Stimulated activated memory B cell treated with anti-CD40 and anti-IgM and Interleukin-4, amounts not matched to agents 10 μg/mL and 1 μg/mL and 100 μg/mL, for 72 hours (primary cell): ENCODE measurements at regions not wholly inside any gene's neighbourhood (a gene's known extent, or its start where the extent isn't known, plus 50 kb on each side); places are given as distances from the start of the nearest gene placed in this dataset.

Experiments used
- ATAC-seq: fragments of 150-1000 bp; cut with Tn5 transposase; 2 replicates; pipeline ENCODE4 v1.10.0; 2021
- H3K27ac Mint-ChIP-seq: one replicate; pipeline ENCODE4 v1.8.0; 2022; ENCODE audit warnings: mild to moderate bottlenecking, mixed read lengths
- H3K27me3 Mint-ChIP-seq: one replicate; pipeline ENCODE4 v1.8.0; 2022; ENCODE audit warnings: mixed read lengths
- H3K36me3 Mint-ChIP-seq: one replicate; pipeline ENCODE4 v1.8.0; 2022; ENCODE audit warnings: mixed read lengths
- H3K4me1 Mint-ChIP-seq: one replicate; pipeline ENCODE4 v1.8.0; 2022; ENCODE audit warnings: mixed read lengths
- H3K4me3 Mint-ChIP-seq: one replicate; pipeline ENCODE4 v1.8.0; 2022; ENCODE audit warnings: mild to moderate bottlenecking, moderate library complexity, mixed read lengths
- H3K9me3 Mint-ChIP-seq: one replicate; pipeline ENCODE4 v1.8.0; 2022; ENCODE audit warnings: mixed read lengths

DNA sequence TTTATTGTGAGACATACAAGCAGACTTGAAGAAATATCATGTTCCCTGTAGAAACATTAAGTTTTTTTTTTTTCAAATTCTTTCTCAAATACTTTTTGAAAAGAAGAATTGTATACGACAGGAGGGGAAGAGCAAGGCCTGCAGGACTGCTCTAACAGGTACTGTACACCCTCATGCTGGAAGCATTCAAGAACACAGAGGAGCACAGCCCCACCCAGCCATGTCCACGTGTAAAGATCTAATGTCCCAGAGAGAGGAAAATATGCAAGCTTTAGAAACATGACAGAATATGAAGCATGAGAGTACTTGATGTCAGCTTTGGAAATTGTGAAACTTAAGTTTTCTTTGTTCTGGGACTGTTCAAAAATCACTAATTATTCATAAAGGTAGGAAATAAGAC, 191.6 kb downstream of the TTC32 start:
- Mint-ChIP-seq H3K9me3 (peaks cover 7% of the 10 kb centered on the region), H3K4me3 (no peak overlapping the region), H3K27ac (no peak overlapping the region), H3K27me3 (no peaks in the 10 kb centered on the region), H3K36me3 (no peaks in the 10 kb centered on the region), H3K4me1 (no peaks in the 10 kb centered on the region)
- ATAC-seq = no peak

DNA sequence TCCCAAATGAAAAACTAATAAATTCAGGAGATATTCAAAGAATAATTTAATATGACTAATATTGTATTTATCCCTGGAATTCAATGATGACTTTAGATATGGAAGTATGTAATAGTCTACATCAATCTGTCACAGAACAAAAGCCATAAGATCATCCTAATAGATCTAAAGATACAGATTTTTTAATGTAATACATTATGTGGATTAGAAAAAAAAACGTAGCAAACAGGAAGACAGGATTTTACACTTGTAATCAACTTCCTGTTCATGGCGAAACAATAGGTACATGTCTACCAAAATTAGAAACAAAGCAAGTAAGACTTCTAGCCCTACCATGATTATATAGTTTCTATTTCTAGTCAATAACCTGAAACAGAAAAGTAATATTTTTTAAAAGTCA, 192.2 kb downstream of the TTC32 start:
- Mint-ChIP-seq H3K27me3 (no peaks in the 10 kb centered on the region), H3K9me3 (peaks cover 7% of the 10 kb centered on the region), H3K27ac (no peak overlapping the region), H3K36me3 (no peaks in the 10 kb centered on the region), H3K4me3 (no peak overlapping the region), H3K4me1 (no peaks in the 10 kb centered on the region)
- ATAC-seq = no peak

DNA sequence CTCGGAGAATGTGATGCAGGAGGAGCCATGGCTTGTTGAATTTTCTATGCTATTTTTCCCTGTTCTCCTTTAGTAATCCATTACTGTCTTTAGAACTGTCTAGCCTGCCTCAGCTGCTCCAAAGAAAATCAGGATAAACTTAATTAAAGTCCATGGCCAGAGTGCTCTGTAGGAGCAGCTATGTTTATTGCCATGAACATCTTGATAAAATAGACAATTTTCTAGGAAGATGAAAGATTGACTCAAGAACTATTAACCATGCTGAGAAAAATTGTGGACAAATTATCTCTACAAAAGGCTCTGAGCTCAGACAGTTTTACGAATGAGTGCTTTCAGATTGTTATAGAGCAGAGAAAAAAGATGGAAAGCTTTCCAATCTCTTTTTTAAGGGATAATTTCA, 193.0 kb downstream of the TTC32 start:
- ATAC-seq = no peak
- Mint-ChIP-seq H3K9me3 (peaks cover 7% of the 10 kb centered on the region), H3K27ac (no peak overlapping the region), H3K4me1 (no peaks in the 10 kb centered on the region), H3K4me3 (no peak overlapping the region), H3K36me3 (no peaks in the 10 kb centered on the region), H3K27me3 (no peaks in the 10 kb centered on the region)

DNA sequence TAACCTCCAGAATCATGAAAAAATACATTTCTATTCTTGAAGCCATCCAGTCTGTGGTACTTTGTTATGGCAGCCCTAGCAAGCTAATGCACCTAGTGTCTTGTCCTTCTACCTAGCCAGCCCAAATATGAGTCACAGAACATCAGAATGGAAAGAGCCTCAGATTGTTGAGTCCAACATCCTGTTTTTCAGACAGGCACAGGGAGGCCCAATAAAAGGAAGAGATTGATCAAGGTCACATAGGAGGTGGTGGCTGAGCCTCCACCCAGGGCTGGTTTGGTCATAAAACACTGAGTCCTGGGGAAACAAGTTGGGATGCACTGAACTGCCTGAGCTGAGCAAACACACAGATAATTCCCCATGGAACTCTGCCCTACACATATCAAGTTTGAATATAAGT, 195.5 kb downstream of the TTC32 start:
- no peaks in the 10 kb centered on the region for H3K9me3 Mint-ChIP-seq
- H3K4me1 Mint-ChIP-seq = no peaks in the 10 kb centered on the region
- no peaks in the 10 kb centered on the region for H3K36me3 Mint-ChIP-seq

DNA sequence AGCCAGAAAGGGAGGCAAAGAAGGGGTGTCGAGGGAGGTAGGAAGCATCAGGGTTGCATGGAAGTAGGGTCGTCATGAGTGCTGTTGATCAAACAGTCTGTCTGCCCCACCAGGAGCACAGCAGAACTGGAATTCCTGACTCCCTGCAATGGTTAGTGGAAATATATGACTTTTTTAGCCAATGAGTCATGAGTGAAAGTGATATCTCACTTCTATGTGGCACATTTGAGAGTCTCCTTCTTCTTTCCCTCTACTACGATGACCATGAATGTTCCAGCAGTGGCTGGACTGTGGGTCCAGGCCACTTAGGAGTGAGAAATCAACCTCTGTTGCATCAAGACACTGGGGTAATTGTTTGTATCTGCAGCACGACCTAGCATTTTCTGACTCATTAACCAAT, 199.5 kb downstream of the TTC32 start:
- Mint-ChIP-seq H3K4me1 (no peaks in the 10 kb centered on the region), H3K4me3 (no peak overlapping the region), H3K27ac (no peak overlapping the region)

More for the DNA sequence above, 195.5 kb downstream of the TTC32 start:
- H3K27ac Mint-ChIP-seq = no peak overlapping the region
- ATAC-seq = no peak
- H3K4me3 Mint-ChIP-seq = no peak overlapping the region
- H3K27me3 Mint-ChIP-seq = peaks cover 6% of the 10 kb centered on the region

DNA sequence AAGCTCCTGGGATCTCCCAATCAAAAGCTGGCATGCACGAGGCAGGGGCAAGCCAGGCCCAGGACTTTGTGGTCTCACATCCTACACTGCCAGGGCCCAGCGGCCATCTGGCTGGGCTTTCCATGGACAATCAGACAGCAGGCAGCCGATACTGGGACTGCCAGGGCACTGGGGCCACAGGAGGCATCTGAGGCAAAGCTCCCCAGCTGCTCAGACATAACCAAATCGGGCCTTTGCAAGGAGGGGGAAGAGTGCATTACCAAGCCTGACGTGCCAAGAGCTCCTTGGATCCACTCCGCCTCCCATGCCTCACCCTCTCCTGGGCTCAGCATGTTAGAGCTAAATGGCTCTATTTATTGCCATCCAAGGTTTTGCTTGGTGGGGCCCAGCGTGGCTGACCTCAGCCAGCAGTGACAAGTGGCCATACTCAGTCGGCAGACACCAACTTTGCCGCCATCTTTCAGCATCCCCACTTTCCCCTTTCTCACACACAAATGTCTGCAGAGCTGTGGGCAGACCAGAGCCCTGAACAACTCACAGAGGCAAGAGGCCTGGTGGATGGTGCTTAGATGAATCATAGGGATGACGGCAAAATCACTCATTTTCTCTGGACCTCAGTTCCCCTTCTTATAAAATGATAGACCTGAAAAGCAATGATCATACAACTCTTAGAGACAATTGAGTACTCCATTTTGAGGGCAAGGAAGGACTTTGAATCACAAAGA, 200.8 kb downstream of the TTC32 start:
- H3K36me3 Mint-ChIP-seq = no peaks in the 10 kb centered on the region
- H3K27ac Mint-ChIP-seq = no peak overlapping the region
- H3K4me3 Mint-ChIP-seq = no peak overlapping the region
- H3K4me1 Mint-ChIP-seq = no peaks in the 10 kb centered on the region
- peaks cover 5% of the 10 kb centered on the region for H3K9me3 Mint-ChIP-seq
- ATAC-seq = no peak
- peaks cover 6% of the 10 kb centered on the region for H3K27me3 Mint-ChIP-seq

More for the DNA sequence above, 199.5 kb downstream of the TTC32 start:
- peaks cover 6% of the 10 kb centered on the region for H3K27me3 Mint-ChIP-seq
- H3K9me3 Mint-ChIP-seq = peaks cover 5% of the 10 kb centered on the region
- H3K36me3 Mint-ChIP-seq = no peaks in the 10 kb centered on the region
- no peak for ATAC-seq

DNA sequence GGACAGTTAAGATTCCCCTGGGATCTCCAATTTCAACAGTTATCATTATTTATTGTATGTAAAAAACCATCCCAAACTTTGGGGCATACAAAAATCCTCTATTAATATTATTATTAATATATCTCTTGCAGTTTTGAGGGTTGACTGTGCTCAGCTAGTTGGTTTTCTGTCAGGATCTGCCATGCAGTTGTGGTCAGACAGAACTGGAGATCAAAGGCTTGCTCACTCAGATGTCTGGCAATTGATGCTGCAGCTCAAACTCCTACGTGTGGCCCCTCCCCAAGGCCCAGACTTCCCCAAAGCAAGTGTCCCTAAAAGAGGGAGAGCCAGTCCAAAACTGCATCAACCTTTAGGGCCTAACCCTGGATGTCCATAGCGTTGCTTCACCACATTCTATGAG, 204.7 kb downstream of the TTC32 start:
- Mint-ChIP-seq H3K27me3 (no peaks in the 10 kb centered on the region), H3K4me3 (no peak overlapping the region), H3K36me3 (no peaks in the 10 kb centered on the region), H3K27ac (no peak overlapping the region), H3K4me1 (no peaks in the 10 kb centered on the region), H3K9me3 (peaks cover 5% of the 10 kb centered on the region)
- ATAC-seq = no peak

DNA sequence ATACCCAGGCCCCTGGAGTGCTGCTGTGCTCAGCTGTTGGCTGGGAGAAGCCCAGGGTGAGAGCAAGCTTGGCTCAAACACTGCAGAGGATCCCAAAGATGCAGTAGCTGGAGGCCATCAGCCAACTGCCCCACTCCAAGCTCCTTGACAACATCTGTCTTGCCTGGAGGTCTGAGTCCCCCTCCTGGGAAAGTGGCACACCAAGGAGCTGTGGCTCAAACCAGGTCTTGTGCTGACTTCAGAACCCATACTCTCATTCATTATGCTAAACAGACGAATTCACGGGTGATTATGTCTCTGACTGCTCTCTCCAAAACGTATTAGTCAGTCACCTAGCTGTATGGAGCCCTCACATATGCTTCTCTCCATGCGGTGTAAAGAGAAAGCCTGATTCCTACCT, 206.1 kb downstream of the TTC32 start:
- no peak overlapping the region for H3K27ac Mint-ChIP-seq
- H3K27me3 Mint-ChIP-seq = no peaks in the 10 kb centered on the region
- no peak for ATAC-seq
- H3K9me3 Mint-ChIP-seq = peaks cover 5% of the 10 kb centered on the region
- H3K4me3 Mint-ChIP-seq = no peak overlapping the region
- no peaks in the 10 kb centered on the region for H3K4me1 Mint-ChIP-seq
- no peaks in the 10 kb centered on the region for H3K36me3 Mint-ChIP-seq

DNA sequence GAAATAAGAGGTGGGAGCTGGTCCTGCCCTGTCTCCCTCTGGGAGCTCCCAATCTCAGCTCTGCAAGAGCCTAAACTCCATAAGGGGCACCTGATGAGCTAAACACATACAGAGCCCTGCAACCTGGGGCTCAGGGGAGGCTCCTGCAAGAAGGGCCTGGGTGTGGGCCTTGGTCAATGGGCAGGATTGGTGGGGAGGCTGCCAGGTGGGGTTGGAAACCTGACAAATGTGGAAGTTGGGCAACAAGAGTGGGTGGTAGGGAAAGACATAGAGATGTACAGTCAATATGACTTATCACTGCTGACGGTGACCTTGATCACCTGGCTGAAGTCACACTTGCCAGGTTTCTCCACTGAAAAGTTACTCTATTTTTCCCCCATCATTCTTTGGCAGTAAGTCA, 209.9 kb downstream of the TTC32 start:
- H3K4me1 Mint-ChIP-seq = no peaks in the 10 kb centered on the region
- H3K9me3 Mint-ChIP-seq = no peaks in the 10 kb centered on the region
- H3K27ac Mint-ChIP-seq = no peak overlapping the region
- H3K4me3 Mint-ChIP-seq = no peak overlapping the region
- H3K27me3 Mint-ChIP-seq = no peaks in the 10 kb centered on the region
- H3K36me3 Mint-ChIP-seq = no peaks in the 10 kb centered on the region
- no peak for ATAC-seq

DNA sequence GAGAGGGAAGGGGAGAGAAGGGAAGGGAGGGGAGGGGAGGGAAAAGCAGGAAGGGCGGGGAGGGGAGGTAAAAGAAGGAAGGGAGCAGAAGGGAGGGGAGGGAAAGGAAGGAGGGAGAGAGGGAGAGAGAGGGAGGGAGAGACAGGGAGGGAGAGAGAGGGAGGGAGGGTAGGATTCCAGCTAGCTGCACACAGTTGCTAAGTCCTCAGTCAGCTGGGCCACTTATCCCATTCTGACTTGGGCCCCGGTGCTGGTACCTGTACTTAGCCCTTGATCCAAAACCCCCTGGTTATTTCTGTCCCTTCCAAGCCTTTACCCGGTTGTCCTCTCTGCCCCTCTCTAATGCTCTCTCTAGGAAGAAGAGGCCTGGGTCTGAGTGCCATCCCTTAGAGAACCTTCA, 211.4 kb downstream of the TTC32 start:
- Mint-ChIP-seq H3K4me1 (no peaks in the 10 kb centered on the region), H3K36me3 (no peaks in the 10 kb centered on the region), H3K4me3 (no peak overlapping the region), H3K27ac (no peak overlapping the region), H3K27me3 (no peaks in the 10 kb centered on the region), H3K9me3 (no peaks in the 10 kb centered on the region)
- ATAC-seq = no peak

DNA sequence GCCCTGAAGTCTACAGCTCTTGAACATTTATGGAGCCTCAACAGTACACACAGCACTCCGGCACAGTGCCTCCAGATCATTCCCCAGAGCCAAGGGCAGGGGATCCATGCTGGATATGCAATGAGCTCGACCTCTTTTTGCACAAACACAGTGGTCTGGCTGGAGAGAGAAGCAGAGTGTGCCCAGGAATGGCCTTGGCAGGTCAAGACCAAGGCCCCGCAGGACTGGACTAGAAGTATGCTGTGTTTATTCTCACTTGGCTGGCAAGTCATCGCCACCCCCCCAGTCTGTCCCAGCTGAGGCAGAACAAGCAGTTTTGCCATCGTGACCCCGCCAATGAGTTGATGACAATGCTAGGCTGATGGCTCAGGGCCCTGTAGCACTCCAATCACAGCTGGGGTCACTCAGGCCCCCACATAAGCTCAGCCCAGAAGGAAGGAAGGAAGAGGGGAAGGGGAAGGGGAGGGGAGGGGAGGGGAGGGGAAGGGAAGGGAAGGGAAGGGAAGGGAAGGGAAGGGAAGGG, 212.1 kb downstream of the TTC32 start:
- no peaks in the 10 kb centered on the region for H3K36me3 Mint-ChIP-seq
- H3K9me3 Mint-ChIP-seq = no peaks in the 10 kb centered on the region
- H3K27ac Mint-ChIP-seq = no peak overlapping the region
- no peak overlapping the region for H3K4me3 Mint-ChIP-seq
- ATAC-seq = no peak
- H3K4me1 Mint-ChIP-seq = no peaks in the 10 kb centered on the region
- no peaks in the 10 kb centered on the region for H3K27me3 Mint-ChIP-seq

DNA sequence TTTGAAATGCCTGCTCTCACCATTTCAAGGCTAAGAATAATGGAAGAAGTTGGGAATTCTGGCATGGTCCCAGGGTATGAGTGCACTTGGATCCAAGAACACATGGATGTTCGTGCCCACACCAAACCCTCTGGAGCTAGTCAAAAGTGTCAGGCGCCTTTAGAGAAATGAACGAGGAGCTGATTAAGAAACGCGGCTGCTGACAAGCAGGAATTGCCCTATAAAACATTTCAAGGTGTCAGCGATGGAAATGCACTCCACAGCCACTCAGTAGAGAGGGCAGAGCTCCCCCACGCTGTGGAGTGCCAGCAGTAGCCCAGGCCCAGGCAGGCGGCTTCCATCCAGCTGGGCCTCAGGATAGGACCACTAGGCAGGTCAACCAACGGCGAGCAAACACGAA, 213.7 kb downstream of the TTC32 start:
- Mint-ChIP-seq H3K4me3 (no peak overlapping the region), H3K27ac (no peak overlapping the region), H3K9me3 (no peaks in the 10 kb centered on the region), H3K4me1 (no peaks in the 10 kb centered on the region), H3K27me3 (no peaks in the 10 kb centered on the region), H3K36me3 (no peaks in the 10 kb centered on the region)
- ATAC-seq = no peak

DNA sequence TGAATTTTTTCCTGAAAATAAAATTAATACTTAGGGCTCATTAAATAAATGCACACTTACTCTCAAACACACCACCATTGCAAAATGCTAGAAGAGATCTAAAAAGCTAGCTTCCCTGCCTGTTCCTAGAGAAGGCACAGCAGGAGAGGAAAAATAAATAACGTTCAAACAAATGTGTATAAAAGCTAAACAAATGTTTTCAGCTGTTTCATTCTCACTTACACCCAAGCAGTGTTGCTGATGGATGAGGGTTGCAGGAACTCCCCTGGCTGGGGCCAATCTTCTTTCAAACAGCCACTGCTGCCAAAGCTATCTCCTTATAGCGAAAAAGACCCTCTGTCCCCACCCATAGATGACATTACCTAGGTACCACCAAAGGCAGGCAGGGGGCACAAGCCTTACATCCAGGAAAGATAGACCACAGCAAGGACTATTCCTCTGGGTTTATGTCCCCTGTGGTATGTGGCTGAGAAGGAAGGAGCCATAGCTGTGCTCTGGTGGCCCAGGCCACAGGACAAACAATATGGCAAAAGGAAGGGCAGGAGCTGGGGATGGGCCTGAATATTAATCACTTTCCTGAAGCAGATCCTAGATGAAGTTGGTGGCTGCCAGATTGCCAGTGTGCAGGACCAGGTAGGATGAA, 214.6 kb downstream of the TTC32 start:
- no peak overlapping the region for H3K27ac Mint-ChIP-seq
- ATAC-seq = no peak
- no peaks in the 10 kb centered on the region for H3K27me3 Mint-ChIP-seq
- H3K9me3 Mint-ChIP-seq = no peaks in the 10 kb centered on the region
- no peak overlapping the region for H3K4me3 Mint-ChIP-seq
- no peaks in the 10 kb centered on the region for H3K4me1 Mint-ChIP-seq
- H3K36me3 Mint-ChIP-seq = no peaks in the 10 kb centered on the region

DNA sequence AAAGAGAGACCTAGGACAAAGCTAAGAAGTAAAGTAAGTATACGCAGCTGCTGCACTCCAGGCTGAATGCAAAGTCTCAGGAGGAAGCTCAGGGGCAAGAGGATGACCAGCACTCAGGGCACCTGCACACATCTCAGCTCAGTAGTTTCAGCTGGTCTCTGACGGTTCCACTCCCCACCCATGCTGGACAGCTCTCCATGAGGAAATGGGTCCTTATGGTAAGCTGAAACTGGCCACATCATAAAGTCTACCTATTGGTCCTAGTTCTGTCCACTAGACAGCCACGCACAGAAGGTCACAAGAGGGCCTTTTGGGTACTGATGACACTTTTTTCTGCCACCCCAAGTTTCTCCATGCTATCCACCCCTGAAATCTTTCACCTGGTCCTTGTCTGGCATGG, 215.3 kb downstream of the TTC32 start:
- ATAC-seq = no peak
- H3K27me3 Mint-ChIP-seq = no peaks in the 10 kb centered on the region

DNA sequence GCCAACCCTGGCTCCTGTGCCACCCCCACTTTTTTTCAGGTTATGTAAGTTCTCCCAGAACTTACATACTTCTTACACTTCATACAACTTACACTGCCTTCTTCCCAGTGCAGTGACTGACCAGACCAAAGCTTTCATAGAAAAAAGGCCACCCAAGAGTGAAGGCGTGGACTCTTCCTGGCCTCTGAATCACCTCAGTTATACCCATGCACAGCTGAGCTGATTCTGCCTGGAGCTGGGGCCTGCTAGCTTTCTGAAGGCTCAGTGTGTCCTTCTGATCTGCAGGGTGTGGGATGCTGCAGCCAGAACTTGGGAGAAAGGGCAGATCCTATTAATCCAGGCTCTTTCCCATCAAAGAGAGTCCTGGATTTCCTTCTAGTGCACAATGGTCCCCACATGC, 216.1 kb downstream of the TTC32 start:
- Mint-ChIP-seq H3K27ac (no peak overlapping the region), H3K27me3 (no peaks in the 10 kb centered on the region), H3K4me3 (no peak overlapping the region), H3K9me3 (no peaks in the 10 kb centered on the region), H3K36me3 (no peaks in the 10 kb centered on the region), H3K4me1 (no peaks in the 10 kb centered on the region)
- no peak for ATAC-seq

More for the DNA sequence above, 215.3 kb downstream of the TTC32 start:
- Mint-ChIP-seq H3K27ac (no peak overlapping the region), H3K4me1 (no peaks in the 10 kb centered on the region), H3K36me3 (no peaks in the 10 kb centered on the region), H3K4me3 (no peak overlapping the region), H3K9me3 (no peaks in the 10 kb centered on the region)

DNA sequence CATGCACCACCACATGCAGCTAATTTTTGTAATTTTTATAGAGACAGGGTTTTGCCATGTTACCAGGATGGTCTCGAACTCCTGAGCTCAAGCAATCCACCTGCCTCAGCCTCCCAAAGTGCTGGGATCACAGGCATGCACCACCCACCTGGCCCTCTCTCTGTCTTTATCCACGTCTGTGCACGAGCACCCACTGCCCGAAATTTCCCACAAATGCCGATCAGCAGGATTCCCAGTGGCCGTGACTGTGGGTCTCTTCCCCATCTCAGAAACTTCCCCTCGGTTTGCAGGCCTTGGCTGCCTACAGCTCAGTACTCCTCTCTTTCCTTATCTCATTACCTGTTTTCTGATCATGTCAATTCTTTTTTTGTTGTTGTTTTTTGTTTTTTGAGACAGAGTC, 217.3 kb downstream of the TTC32 start:
- H3K9me3 Mint-ChIP-seq = no peaks in the 10 kb centered on the region
- no peak for ATAC-seq
- H3K4me1 Mint-ChIP-seq = no peaks in the 10 kb centered on the region
- H3K27ac Mint-ChIP-seq = no peak overlapping the region
- H3K36me3 Mint-ChIP-seq = no peaks in the 10 kb centered on the region
- H3K27me3 Mint-ChIP-seq = no peaks in the 10 kb centered on the region
- H3K4me3 Mint-ChIP-seq = no peak overlapping the region
